Lower leg skin (tissue), 3 donors: ENCODE measurements at regions not wholly inside any gene's neighbourhood (a gene's known extent, or its start where the extent isn't known, plus 50 kb on each side); places are given as distances from the start of the nearest gene placed in this dataset.

Experiments used
- CTCF ChIP-seq, 3 donors: fragments of 450-650 bp; IDR thresholded peaks; one replicate each; pipeline ENCODE4 v1.5.1; 2016; ENCODE audit warnings: antibody characterized with exemption in 3 of 3, mild to moderate bottlenecking in 3 of 3, moderate library complexity in 2 of 3
- POLR2A ChIP-seq, 2 donors: fragments of 450-650 bp; IDR thresholded peaks; one replicate each; pipeline ENCODE4 v1.6.1; 2016 to 2017; ENCODE audit warnings: antibody characterized with exemption in 2 of 2, mild to moderate bottlenecking in 1 of 2, moderate library complexity in 1 of 2

- TF ChIP-seq CTCF (IDR thresholded peaks at IDR 0.05): no peak
- TF ChIP-seq POLR2A (IDR thresholded peaks at IDR 0.05): no peak
These were observed 153.2 kb downstream of the LRIG2 start for GRCh38 chr1:113226148-113226547.
